ENCODE measurements at regions not wholly inside any gene's neighbourhood (a gene's known extent, or its start where the extent isn't known, plus 50 kb on each side); places are given as distances from the start of the nearest gene placed in this dataset.
A peak's percentile ranks its signal among the peaks of the same experiment; 100 is the strongest.

GRCh38 chr10:104577163-104577562 is 63.9 kb upstream of the SORCS3 start:
- DNase-seq, result no peak

- no peak for DNase-seq
Observed at GRCh38 chr10:104577861-104578521, 63.1 kb upstream of the SORCS3 start.

- no peak for DNase-seq
Observed at GRCh38 chr10:104578671-104579070, 62.4 kb upstream of the SORCS3 start.

- no peak for DNase-seq
Observed at GRCh38 chr10:104579136-104579535, 62.0 kb upstream of the SORCS3 start.

GRCh38 chr10:104580321-104580720 is 60.8 kb upstream of the SORCS3 start:
- no peak for DNase-seq

GRCh38 chr10:104580774-104581675 is 60.1 kb upstream of the SORCS3 start:
- DNase-seq, result peak; percentile 73 to 75

- DNase-seq, result no peak
Observed at GRCh38 chr10:104581884-104582601, 59.0 kb upstream of the SORCS3 start.

- DNase-seq, result no peak
Observed at GRCh38 chr10:104582602-104582951, 58.5 kb upstream of the SORCS3 start.

GRCh38 chr10:104582966-104583365 is 58.1 kb upstream of the SORCS3 start:
- DNase-seq, result no peak

GRCh38 chr10:104584541-104584940 is 56.5 kb upstream of the SORCS3 start:
- no peak for DNase-seq

- DNase-seq, result no peak
Observed at GRCh38 chr10:104587751-104588150, 53.3 kb upstream of the SORCS3 start.

GRCh38 chr10:104589431-104589830 is 51.7 kb upstream of the SORCS3 start:
- DNase-seq, result no peak

GRCh38 chr10:104589871-104590270 is 51.2 kb upstream of the SORCS3 start:
- no peak for DNase-seq

All from stimulated activated CD4-positive, alpha-beta T cell treated with anti-CD3 and anti-CD28 coated beads, Interleukin-2, amount 100 ng/mL, for 48 hours (primary cell).